Activated T-cell treated with anti-CD3 and anti-CD28 coated beads, Interleukin-2, amount 50 U/mL, for 4 hours (primary cell): ENCODE measurements at regions not wholly inside any gene's neighbourhood (a gene's known extent, or its start where the extent isn't known, plus 50 kb on each side); places are given as distances from the start of the nearest gene placed in this dataset.

Source experiments
- ATAC-seq, 2 donors: fragments of 200-7000 bp; cut with Tn5 transposase; one replicate each; pipeline ENCODE4 v1.10.0; 2021
- DNase-seq: peaks from one replicate; pipeline ENCODE4 v3.0.0-alpha.2; 2020
- H3K27me3 Mint-ChIP-seq: one replicate; pipeline ENCODE4 v1.8.0; 2021; ENCODE audit warnings: low read depth, mixed read lengths
- H3K36me3 Mint-ChIP-seq: one replicate; pipeline ENCODE4 v1.8.0; 2022; ENCODE audit warnings: mixed read lengths; ENCODE audit not compliant: insufficient read depth
- H3K4me1 Mint-ChIP-seq: one replicate; pipeline ENCODE4 v1.8.0; 2021; ENCODE audit warnings: low read depth, mixed read lengths
- H3K4me3 Mint-ChIP-seq: one replicate; pipeline ENCODE4 v1.8.0; 2021; ENCODE audit warnings: mild to moderate bottlenecking, moderate library complexity, mixed read lengths
- H3K9me3 Mint-ChIP-seq: one replicate; pipeline ENCODE4 v1.8.0; 2021; ENCODE audit warnings: mixed read lengths

- no peaks in the 10 kb centered on the region for H3K36me3 Mint-ChIP-seq
Observed at GRCh38 chr16:66277311-66278070, 89.0 kb upstream of the CDH5 start.

GRCh38 chr16:66275775-66276428 lies 90.6 kb upstream of the CDH5 start:
- H3K36me3 Mint-ChIP-seq = no peaks in the 10 kb centered on the region
- DNase-seq (no peak), ATAC-seq (no peak)
- peaks cover 9% of the 10 kb centered on the region for H3K9me3 Mint-ChIP-seq
- peaks cover 5% of the 10 kb centered on the region for H3K4me1 Mint-ChIP-seq
- peaks cover 42% of the 10 kb centered on the region for H3K27me3 Mint-ChIP-seq
- H3K4me3 Mint-ChIP-seq = no peak overlapping the region

More at GRCh38 chr16:66277311-66278070, 89.0 kb upstream of the CDH5 start:
- H3K27me3 Mint-ChIP-seq = peaks cover 32% of the 10 kb centered on the region
- no peak for ATAC-seq
- DNase-seq = no peak
- H3K4me1 Mint-ChIP-seq = peaks cover 5% of the 10 kb centered on the region
- no peak overlapping the region for H3K4me3 Mint-ChIP-seq
- H3K9me3 Mint-ChIP-seq = peaks cover 9% of the 10 kb centered on the region

GRCh38 chr16:66274335-66275110 lies 92.0 kb upstream of the CDH5 start:
- Mint-ChIP-seq H3K4me3 (no peak overlapping the region), H3K9me3 (peaks cover 7% of the 10 kb centered on the region), H3K27me3 (peaks cover 43% of the 10 kb centered on the region), H3K4me1 (peaks cover 5% of the 10 kb centered on the region), H3K36me3 (no peaks in the 10 kb centered on the region)
- ATAC-seq (no peak), DNase-seq (no peak)

- no peaks in the 10 kb centered on the region for H3K9me3 Mint-ChIP-seq
- ATAC-seq (no peak), DNase-seq (no peak)
- H3K27me3 Mint-ChIP-seq = peaks cover 41% of the 10 kb centered on the region
- H3K4me1 Mint-ChIP-seq = peaks cover 5% of the 10 kb centered on the region
- H3K4me3 Mint-ChIP-seq = no peak overlapping the region
- H3K36me3 Mint-ChIP-seq = no peaks in the 10 kb centered on the region
Observed at GRCh38 chr16:66273644-66274334, 92.7 kb upstream of the CDH5 start.

DNA sequence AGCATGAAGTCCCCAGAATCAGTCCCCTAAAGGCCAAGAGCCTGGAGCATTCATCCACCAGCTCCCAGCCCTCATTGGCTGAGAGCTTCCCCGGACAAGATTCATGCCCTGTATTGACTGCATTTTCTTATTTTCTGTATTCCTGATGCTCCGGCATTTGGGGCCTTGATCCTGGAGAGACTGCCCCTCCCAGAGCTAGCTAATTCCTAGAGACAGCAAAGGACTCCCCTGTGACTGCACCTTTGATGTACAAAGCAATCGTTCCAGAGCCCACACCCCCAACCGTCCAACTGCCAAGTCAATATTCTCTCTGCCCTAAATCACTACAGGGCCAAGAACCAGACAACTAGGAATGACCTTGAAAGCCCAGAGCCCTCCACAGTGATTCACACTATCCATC lies 93.4 kb upstream of the CDH5 start:
- peaks cover 40% of the 10 kb centered on the region for H3K27me3 Mint-ChIP-seq
- no peak overlapping the region for H3K4me3 Mint-ChIP-seq

DNA sequence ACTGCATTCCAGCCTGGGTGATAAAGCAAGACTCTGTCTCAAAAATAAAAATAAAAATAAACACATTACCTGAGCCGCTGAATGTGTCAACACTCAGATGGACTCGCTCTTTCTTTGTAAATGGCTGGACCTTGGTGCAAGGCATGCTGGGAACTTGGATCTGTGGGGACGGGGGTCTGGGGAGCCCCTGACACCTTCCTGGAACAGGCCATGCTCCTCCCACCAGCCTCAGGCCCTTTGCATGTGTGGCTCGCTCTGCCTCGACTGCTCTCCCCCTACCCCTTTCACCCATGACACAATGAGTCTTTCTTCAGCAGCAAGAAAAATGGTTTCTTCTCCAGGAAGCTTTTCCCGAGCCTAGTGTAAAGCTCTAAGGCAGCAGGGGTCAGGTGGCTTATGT lies 94.0 kb upstream of the CDH5 start:
- DNase-seq = no peak
- Mint-ChIP-seq H3K27me3 (peaks cover 43% of the 10 kb centered on the region), H3K4me3 (no peak overlapping the region), H3K36me3 (no peaks in the 10 kb centered on the region), H3K4me1 (peaks cover 5% of the 10 kb centered on the region), H3K9me3 (no peaks in the 10 kb centered on the region)
- ATAC-seq = no peak

More for the DNA sequence above, 93.4 kb upstream of the CDH5 start:
- Mint-ChIP-seq H3K9me3 (no peaks in the 10 kb centered on the region), H3K36me3 (no peaks in the 10 kb centered on the region), H3K4me1 (peaks cover 5% of the 10 kb centered on the region)
- no peak for DNase-seq
- ATAC-seq = no peak

DNA sequence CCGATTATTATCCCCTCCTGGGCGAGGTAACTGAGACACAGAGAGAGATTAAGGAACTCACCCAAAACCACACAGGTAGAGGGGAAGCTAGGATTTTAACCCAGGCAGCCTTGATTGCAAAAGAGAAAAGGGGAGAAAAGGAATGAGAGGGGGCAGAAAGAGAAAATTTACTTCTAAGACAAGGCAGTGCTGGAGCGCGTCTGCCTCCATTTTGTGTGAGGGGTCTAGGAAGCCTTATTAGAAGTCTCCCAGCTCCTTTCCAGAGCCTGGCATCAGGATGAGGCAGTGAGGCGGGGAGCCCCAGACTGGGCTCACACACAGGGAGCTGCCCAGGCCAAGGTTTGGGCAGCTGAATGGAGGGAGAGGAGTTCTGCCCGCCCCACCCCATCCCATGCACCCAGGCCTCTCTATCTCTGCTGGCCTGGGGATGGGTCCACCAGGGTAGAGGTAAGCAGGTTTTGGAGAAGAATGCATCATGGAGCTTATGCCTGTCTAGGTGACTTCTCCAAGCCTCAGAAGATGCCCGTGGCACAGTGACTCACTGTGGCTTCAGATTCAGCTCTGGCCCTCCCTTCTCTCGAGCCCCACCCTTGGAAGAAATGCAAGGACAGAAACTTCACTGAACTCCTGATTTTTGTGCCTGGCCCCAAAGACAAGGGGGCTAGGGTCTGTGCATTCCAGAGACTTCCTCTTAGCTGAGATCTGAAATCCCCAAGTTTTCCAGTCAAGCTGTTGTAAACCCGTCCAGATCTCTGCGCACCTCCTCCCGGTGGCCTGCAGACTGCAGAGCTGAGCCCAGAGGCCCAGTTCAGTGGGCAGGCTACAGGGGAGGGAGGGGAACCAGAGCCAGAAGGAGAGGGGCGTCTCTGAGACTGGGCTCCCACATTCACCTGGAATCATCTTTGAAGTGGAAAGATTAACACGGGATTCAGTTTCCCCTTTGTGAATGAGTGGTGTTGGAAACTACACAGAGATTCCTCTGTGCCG lies 95.1 kb upstream of the CDH5 start:
- Mint-ChIP-seq H3K4me1 (peaks cover 5% of the 10 kb centered on the region), H3K9me3 (no peaks in the 10 kb centered on the region), H3K27me3 (peaks cover 52% of the 10 kb centered on the region), H3K36me3 (no peaks in the 10 kb centered on the region), H3K4me3 (no peak overlapping the region)
- ATAC-seq (no peak), DNase-seq (no peak)

DNA sequence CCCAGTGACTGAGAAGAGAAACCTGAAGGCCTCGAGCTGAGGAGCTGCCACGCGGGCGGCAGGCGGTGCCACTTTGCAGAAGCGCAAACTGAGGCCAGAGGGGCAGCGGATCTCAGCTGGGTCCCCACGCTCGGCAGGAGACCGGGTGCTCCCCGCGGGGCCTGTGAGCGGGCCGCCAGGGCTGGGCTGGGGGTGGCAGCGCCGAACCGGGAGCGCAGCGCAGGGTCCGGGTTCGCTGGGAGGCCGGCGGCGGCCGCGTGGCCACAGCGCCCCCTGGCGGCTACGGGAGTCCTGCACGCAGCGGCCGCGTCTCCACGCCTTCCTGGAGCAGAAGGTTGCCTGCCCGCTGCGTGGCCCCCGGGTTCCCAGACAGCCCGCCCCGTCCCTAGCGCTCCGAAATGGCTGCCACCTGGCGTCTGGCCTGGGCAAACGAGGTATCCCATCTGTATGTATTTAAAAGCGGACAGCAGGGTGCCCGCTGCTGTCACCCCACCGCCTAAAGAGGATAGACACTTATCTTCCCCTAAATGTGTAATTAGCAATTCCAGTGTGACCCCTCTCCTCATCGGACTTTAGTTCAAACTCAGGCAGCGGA lies 96.1 kb upstream of the CDH5 start:
- peak overlapping the region; percentile 4 for H3K4me3 Mint-ChIP-seq
- peaks cover 53% of the 10 kb centered on the region for H3K27me3 Mint-ChIP-seq
- H3K36me3 Mint-ChIP-seq = no peaks in the 10 kb centered on the region
- DNase-seq (peak; percentile 45), ATAC-seq (peak; percentile 76 to 84)
- peaks cover 5% of the 10 kb centered on the region for H3K4me1 Mint-ChIP-seq
- H3K9me3 Mint-ChIP-seq = no peaks in the 10 kb centered on the region

GRCh38 chr16:66269617-66270332 lies 96.7 kb upstream of the CDH5 start:
- ATAC-seq (no peak), DNase-seq (no peak)
- peaks cover 60% of the 10 kb centered on the region for H3K27me3 Mint-ChIP-seq
- H3K9me3 Mint-ChIP-seq = no peaks in the 10 kb centered on the region
- no peaks in the 10 kb centered on the region for H3K36me3 Mint-ChIP-seq
- no peak overlapping the region for H3K4me3 Mint-ChIP-seq
- H3K4me1 Mint-ChIP-seq = peaks cover 5% of the 10 kb centered on the region

- Mint-ChIP-seq H3K9me3 (no peaks in the 10 kb centered on the region), H3K27me3 (peaks cover 64% of the 10 kb centered on the region), H3K4me3 (no peak overlapping the region), H3K36me3 (no peaks in the 10 kb centered on the region), H3K4me1 (no peaks in the 10 kb centered on the region)
- DNase-seq = no peak
- no peak for ATAC-seq
Observed at GRCh38 chr16:66267292-66268014, 99.0 kb upstream of the CDH5 start.

DNA sequence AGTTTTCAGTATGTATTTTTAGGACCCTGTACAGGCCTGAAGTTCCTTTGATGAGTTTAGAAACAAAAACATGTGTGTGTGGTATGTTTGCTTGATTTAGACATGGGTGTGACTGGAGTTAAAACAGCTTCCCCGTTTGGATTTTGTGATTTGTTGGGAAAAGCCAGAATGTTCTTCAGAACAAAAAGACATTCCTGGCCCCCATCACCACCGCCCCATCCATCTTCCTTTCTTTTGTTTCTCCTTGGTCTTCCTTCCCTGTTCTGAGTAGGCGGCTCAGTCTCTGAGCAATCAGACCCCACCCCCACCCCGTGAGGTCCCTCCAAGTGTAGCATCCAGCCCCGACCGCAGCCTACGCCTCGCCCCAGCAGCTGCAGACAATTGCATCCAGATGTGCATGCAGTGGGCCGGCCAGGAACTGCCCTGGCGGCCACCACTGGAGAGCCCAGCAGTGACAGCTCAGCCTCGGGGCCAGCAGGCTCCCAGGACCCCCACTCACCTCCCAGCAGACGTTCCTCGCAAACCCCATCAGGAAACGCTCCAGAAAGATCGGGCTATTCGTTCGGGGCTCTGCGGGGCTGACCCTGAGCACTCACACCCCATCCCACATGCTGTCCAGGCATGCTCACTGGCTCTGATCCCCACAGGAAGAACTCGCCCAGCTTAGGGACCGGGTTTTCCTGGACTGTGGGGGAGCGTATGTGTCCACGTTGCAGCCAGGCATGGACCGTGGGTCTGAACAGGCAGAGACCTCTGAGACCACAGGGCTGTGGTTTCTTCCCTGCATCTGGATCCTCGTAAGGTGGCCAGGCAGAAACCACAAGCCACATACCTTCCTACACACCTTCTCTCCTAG lies 99.8 kb upstream of the CDH5 start:
- H3K27me3 Mint-ChIP-seq = peaks cover 59% of the 10 kb centered on the region
- H3K4me3 Mint-ChIP-seq = no peak overlapping the region
- no peaks in the 10 kb centered on the region for H3K9me3 Mint-ChIP-seq

More for the DNA sequence above, 99.8 kb upstream of the CDH5 start:
- ATAC-seq (no peak), DNase-seq (no peak)
- H3K36me3 Mint-ChIP-seq = no peaks in the 10 kb centered on the region
- no peaks in the 10 kb centered on the region for H3K4me1 Mint-ChIP-seq
